SK-N-SH treated with all-trans-retinoic acid at 6 μM for 48 hours (cell line): ENCODE measurements at regions not wholly inside any gene's neighbourhood (a gene's known extent, or its start where the extent isn't known, plus 50 kb on each side); places are given as distances from the start of the nearest gene placed in this dataset.

Source experiments
- ATAC-seq: fragments of 200-7000 bp; cut with Tn5 transposase; 3 replicates; pipeline ENCODE4 v1.9.1; 2020; ENCODE audit warnings: mild to moderate bottlenecking, moderate library complexity
- ARNTL ChIP-seq: fragments of 450-650 bp; formaldehyde crosslinking; IDR thresholded peaks from 2 replicates; pipeline ENCODE4 v1.5.0; 2020; ENCODE audit warnings: low read depth, mild to moderate bottlenecking, moderate library complexity, borderline replicate concordance
- BACH2 ChIP-seq: fragments of 250-450 bp; sonication (Bioruptor Pico); IDR thresholded peaks from 2 replicates; pipeline ENCODE4 v1.9.0; 2021; ENCODE audit warnings: mild to moderate bottlenecking, borderline replicate concordance
- CREB5 ChIP-seq: fragments of 250-450 bp; sonication (Bioruptor Pico); IDR thresholded peaks from 2 replicates; pipeline ENCODE4 v1.5.1; 2020; ENCODE audit warnings: low read depth, mild to moderate bottlenecking, moderate library complexity
- CSDC2 ChIP-seq: fragments of 250-450 bp; sonication (Bioruptor Pico); IDR thresholded peaks from 2 replicates; pipeline ENCODE4 v1.5.0; 2020; ENCODE audit warnings: mild to moderate bottlenecking, moderate library complexity
- CSRNP3 ChIP-seq: fragments of 250-450 bp; sonication (Bioruptor Pico); IDR thresholded peaks from 2 replicates; pipeline ENCODE4 v1.5.1; 2021; ENCODE audit warnings: mild to moderate bottlenecking, moderate library complexity
- OSR1 ChIP-seq: fragments of 250-450 bp; sonication (Bioruptor Pico); IDR thresholded peaks from 2 replicates; pipeline ENCODE4 v1.8.0; 2022; ENCODE audit warnings: moderate library complexity, mild to moderate bottlenecking, inconsistent platforms
- PATZ1 ChIP-seq: fragments of 250-450 bp; sonication (Bioruptor Pico); IDR thresholded peaks from 2 replicates; pipeline ENCODE4 v1.8.0; 2020; ENCODE audit warnings: mild to moderate bottlenecking, moderate library complexity, borderline replicate concordance
- POU6F1 ChIP-seq: fragments of 250-450 bp; sonication (Bioruptor Pico); IDR thresholded peaks from 2 replicates; pipeline ENCODE4 v1.8.0; 2021; ENCODE audit warnings: low read depth, mild to moderate bottlenecking, moderate library complexity, borderline replicate concordance
- RARB ChIP-seq: fragments of 250-450 bp; sonication (Bioruptor Pico); IDR thresholded peaks from 2 replicates; pipeline ENCODE4 v1.8.0; 2021; ENCODE audit warnings: mild to moderate bottlenecking, moderate library complexity
- SNAI2 ChIP-seq: fragments of 250-450 bp; sonication (Bioruptor Pico); IDR thresholded peaks from 2 replicates; pipeline ENCODE4 v1.5.0; 2020; ENCODE audit warnings: mild to moderate bottlenecking, moderate library complexity
- TCF4 ChIP-seq: fragments of 250-450 bp; sonication (Bioruptor Pico); IDR thresholded peaks from 2 replicates; pipeline ENCODE4 v1.8.0; 2021; ENCODE audit warnings: mild to moderate bottlenecking, moderate library complexity, borderline replicate concordance
- TOX ChIP-seq: fragments of 250-450 bp; sonication (Bioruptor Pico); IDR thresholded peaks from 2 replicates; pipeline ENCODE4 v1.8.0; 2021; ENCODE audit warnings: mild to moderate bottlenecking, moderate library complexity, borderline replicate concordance
- TSHZ2 ChIP-seq: fragments of 250-450 bp; sonication (Bioruptor Pico); IDR thresholded peaks from 2 replicates; pipeline ENCODE4 v1.5.0; 2020; ENCODE audit warnings: mild to moderate bottlenecking, moderate library complexity
- ZFP3 ChIP-seq: fragments of 250-450 bp; sonication (Bioruptor Pico); IDR thresholded peaks from 2 replicates; pipeline ENCODE4 v1.5.0; 2020; ENCODE audit warnings: mild to moderate bottlenecking, moderate library complexity
- ZFP30 ChIP-seq: fragments of 450-650 bp; formaldehyde crosslinking; IDR thresholded peaks from 2 replicates; pipeline ENCODE4 v1.5.0; 2022; ENCODE audit warnings: mild to moderate bottlenecking, moderate library complexity
- ZNF565 ChIP-seq: fragments of 450-650 bp; formaldehyde crosslinking; conservative IDR thresholded peaks from 2 replicates; pipeline ENCODE4 v1.5.0; 2020; ENCODE audit warnings: low read depth, mild to moderate bottlenecking, moderate library complexity
- ZNF8 ChIP-seq: fragments of 450-650 bp; formaldehyde crosslinking; IDR thresholded peaks from 2 replicates; pipeline ENCODE4 v1.5.0; 2020; ENCODE audit warnings: mild to moderate bottlenecking, moderate library complexity

- no peak for ATAC-seq
- TF ChIP-seq CREB5 (no peak), TOX (CRISPR knock-in tag) (no peak), TCF4 (no peak), POU6F1 (CRISPR knock-in tag) (no peak), CSRNP3 (CRISPR knock-in tag) (no peak)
Observed at GRCh38 chr13:31537052-31537451, 202.3 kb upstream of the RXFP2 start.

- TF ChIP-seq ZNF8 (CRISPR knock-in tag) (no peak), ARNTL (CRISPR knock-in tag) (no peak), TSHZ2 (no peak), SNAI2 (CRISPR knock-in tag) (no peak), RARB (no peak), ZFP30 (CRISPR knock-in tag) (no peak), ZNF565 (no peak), BACH2 (CRISPR knock-in tag) (no peak), CSRNP3 (CRISPR knock-in tag) (no peak), CSDC2 (CRISPR knock-in tag) (no peak), POU6F1 (CRISPR knock-in tag) (no peak), OSR1 (no peak), PATZ1 (CRISPR knock-in tag) (no peak), ZFP3 (CRISPR knock-in tag) (no peak)
- ATAC-seq = peak; percentile 89
Observed at GRCh38 chr13:31538067-31539042, 201.0 kb upstream of the RXFP2 start.
